ENCODE measurements at regions not wholly inside any gene's neighbourhood (a gene's known extent, or its start where the extent isn't known, plus 50 kb on each side); places are given as distances from the start of the nearest gene placed in this dataset.

- DNase-seq (ENCODE audit: low spot score) = no peak
These were observed 233.1 kb upstream of the POU3F3 start for GRCh38 chr2:104620801-104621200.

- DNase-seq (ENCODE audit: low spot score) = no peak
These were observed 218.3 kb upstream of the POU3F3 start for GRCh38 chr2:104635608-104636007.

GRCh38 chr2:104638190-104638858, 215.6 kb upstream of the POU3F3 start:
- no peak for DNase-seq (ENCODE audit: low spot score)

GRCh38 chr2:104638859-104639202, 215.1 kb upstream of the POU3F3 start:
- DNase-seq (ENCODE audit: low spot score) = no peak

- no peak for DNase-seq (ENCODE audit: low spot score)
These were observed 212.1 kb upstream of the POU3F3 start for GRCh38 chr2:104641786-104642185.

- DNase-seq (ENCODE audit: low spot score) = no peak
These were observed 205.5 kb upstream of the POU3F3 start for GRCh38 chr2:104648376-104648775.

GRCh38 chr2:104649866-104650265, 204.0 kb upstream of the POU3F3 start:
- no peak for DNase-seq (ENCODE audit: low spot score)

- no peak for DNase-seq (ENCODE audit: low spot score)
These were observed 203.4 kb upstream of the POU3F3 start for GRCh38 chr2:104650405-104650996.

- DNase-seq (ENCODE audit: low spot score) = no peak
These were observed 199.1 kb upstream of the POU3F3 start for GRCh38 chr2:104654811-104655210.

GRCh38 chr2:104656571-104657163, 197.2 kb upstream of the POU3F3 start:
- DNase-seq (ENCODE audit: low spot score) = no peak

- no peak for DNase-seq (ENCODE audit: low spot score)
These were observed 195.6 kb upstream of the POU3F3 start for GRCh38 chr2:104658144-104658835.

- DNase-seq (ENCODE audit: low spot score) = no peak
These were observed 194.9 kb upstream of the POU3F3 start for GRCh38 chr2:104658904-104659591.

GRCh38 chr2:104660991-104661390, 192.9 kb upstream of the POU3F3 start:
- DNase-seq (ENCODE audit: low spot score) = no peak

GRCh38 chr2:104664672-104665071, 189.2 kb upstream of the POU3F3 start:
- DNase-seq (ENCODE audit: low spot score) = no peak

- DNase-seq (ENCODE audit: low spot score) = no peak
These were observed 185.3 kb upstream of the POU3F3 start for GRCh38 chr2:104668631-104669030.

- no peak for DNase-seq (ENCODE audit: low spot score)
These were observed 180.7 kb upstream of the POU3F3 start for GRCh38 chr2:104673225-104673624.

GRCh38 chr2:104678181-104678580, 175.7 kb upstream of the POU3F3 start:
- no peak for DNase-seq (ENCODE audit: low spot score)

GRCh38 chr2:104685591-104685990, 168.3 kb upstream of the POU3F3 start:
- DNase-seq (ENCODE audit: low spot score) = no peak

- no peak for DNase-seq (ENCODE audit: low spot score)
These were observed 166.8 kb upstream of the POU3F3 start for GRCh38 chr2:104687147-104687546.

GRCh38 chr2:104690255-104690984, 163.5 kb upstream of the POU3F3 start:
- no peak for DNase-seq (ENCODE audit: low spot score)

- no peak for DNase-seq (ENCODE audit: low spot score)
These were observed 155.6 kb upstream of the POU3F3 start for GRCh38 chr2:104698276-104698675.

GRCh38 chr2:104701411-104701911, 152.5 kb upstream of the POU3F3 start:
- DNase-seq (ENCODE audit: low spot score) = no peak
